ENCODE measurements at regions not wholly inside any gene's neighbourhood (a gene's known extent, or its start where the extent isn't known, plus 50 kb on each side); places are given as distances from the start of the nearest gene placed in this dataset.

DNA sequence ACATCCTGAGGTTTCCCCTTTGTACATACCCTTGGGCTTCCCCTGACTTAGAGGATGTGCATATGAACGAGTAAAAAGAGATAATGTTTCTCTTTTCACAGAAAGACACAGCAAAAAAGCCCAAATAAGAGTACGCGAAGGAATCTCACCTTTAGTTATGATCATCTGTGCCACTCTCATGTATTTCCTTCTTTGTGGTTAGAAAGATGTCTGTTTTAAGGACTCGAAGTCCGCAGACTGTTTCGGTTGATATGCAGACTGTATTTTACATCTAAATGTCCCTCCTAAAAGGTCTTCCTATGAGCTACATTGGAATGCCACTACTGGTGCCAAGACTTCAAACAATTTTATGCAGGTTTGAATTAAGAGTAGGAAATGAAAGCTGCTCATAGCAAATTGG, 102.3 kb upstream of the GOT2 start:
- no peak for TF ChIP-seq CTCF (conservative IDR thresholded peaks at IDR 0.05; ENCODE audit: low read depth, low read length)
- TF ChIP-seq EZH2 (IDR thresholded peaks at IDR 0.05; ENCODE audit: low read length, unreplicated experiment) = no peak

All from PC-3 (cell line).